ENCODE measurements at regions not wholly inside any gene's neighbourhood (a gene's known extent, or its start where the extent isn't known, plus 50 kb on each side); places are given as distances from the start of the nearest gene placed in this dataset.
A peak's percentile ranks its signal among the peaks of the same experiment; 100 is the strongest.

DNA sequence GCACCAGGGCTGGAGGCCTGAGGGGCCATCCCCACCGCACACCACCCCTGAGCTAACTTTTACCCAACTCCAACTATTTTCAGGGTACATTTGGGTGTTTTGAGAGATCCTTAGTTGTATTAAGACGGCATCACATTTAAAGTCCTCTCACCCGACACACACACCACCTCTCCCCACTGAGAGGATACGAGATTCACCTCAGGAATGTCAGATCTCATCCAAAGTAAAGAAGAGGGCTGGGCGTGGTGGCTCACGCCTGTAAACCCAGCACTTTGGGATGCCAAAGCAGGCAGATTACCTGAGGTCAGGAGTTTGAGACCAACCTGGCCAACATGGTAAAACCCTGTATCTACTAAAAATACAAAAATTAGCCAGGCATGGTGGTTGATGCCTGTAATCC is 88.4 kb downstream of the RBFOX3 start:
- intact Hi-C loops (cut with micrococcal nuclease) = no loop called here
- H3K27me3 ChIP-seq (ENCODE audit: low read length) = peaks cover 100% of the 10 kb centered on the region

DNA sequence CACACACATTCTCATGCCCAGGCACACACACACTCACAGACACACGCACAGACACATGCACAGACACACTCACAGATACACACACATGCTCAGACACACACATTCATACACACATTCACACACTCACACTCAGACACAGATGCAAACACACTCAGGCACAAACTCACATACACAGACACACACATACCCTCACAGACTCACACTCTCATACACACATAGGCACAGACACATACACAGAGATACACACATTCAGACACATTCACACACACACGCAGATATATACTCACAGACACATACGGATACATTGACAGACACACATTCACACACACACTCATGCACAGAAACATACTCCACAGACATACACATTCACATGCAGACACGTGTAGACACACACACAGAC is 89.6 kb downstream of the RBFOX3 start:
- DNase-seq (no peak), ATAC-seq (no peak)
- H3K9me2 ChIP-seq (replicated peaks; ENCODE audit: low read length) = no peaks in the 10 kb centered on the region
- no peak overlapping the region for H3K4me2 ChIP-seq (ENCODE audit: low read length)
- POLR2A ChIA-PET (ENCODE audit: unreplicated experiment) = no interaction called here
- no peaks in the 10 kb centered on the region for H4K20me1 ChIP-seq (ENCODE audit: low read length)
- no peaks in the 10 kb centered on the region for H3F3A ChIP-seq (ENCODE audit: low read length, unreplicated experiment)
- no peak for TF ChIP-seq EZH2 (IDR thresholded peaks at IDR 0.05; ENCODE audit: low read length, unreplicated experiment)
- TF ChIP-seq, protein P1, sequence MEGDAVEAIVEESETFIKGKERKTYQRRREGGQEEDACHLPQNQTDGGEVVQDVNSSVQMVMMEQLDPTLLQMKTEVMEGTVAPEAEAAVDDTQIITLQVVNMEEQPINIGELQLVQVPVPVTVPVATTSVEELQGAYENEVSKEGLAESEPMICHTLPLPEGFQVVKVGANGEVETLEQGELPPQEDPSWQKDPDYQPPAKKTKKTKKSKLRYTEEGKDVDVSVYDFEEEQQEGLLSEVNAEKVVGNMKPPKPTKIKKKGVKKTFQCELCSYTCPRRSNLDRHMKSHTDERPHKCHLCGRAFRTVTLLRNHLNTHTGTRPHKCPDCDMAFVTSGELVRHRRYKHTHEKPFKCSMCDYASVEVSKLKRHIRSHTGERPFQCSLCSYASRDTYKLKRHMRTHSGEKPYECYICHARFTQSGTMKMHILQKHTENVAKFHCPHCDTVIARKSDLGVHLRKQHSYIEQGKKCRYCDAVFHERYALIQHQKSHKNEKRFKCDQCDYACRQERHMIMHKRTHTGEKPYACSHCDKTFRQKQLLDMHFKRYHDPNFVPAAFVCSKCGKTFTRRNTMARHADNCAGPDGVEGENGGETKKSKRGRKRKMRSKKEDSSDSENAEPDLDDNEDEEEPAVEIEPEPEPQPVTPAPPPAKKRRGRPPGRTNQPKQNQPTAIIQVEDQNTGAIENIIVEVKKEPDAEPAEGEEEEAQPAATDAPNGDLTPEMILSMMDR (conservative IDR thresholded peaks at IDR 0.05; ENCODE audit: low read depth, low read length) = no peak
- TF ChIP-seq EZH2phosphoT487 (IDR thresholded peaks at IDR 0.05; ENCODE audit: borderline replicate concordance, low read length) = no peak
- intact Hi-C loops (cut with micrococcal nuclease) = no loop called here
- no peak overlapping the region for H3K9ac ChIP-seq (ENCODE audit: low read length)
- no peaks in the 10 kb centered on the region for H3K4me1 ChIP-seq (ENCODE audit: insufficient read depth, low read length)
- H2AFZ ChIP-seq (ENCODE audit: low read length) = no peak overlapping the region
- H3K4me3 ChIP-seq (ENCODE audit: low read length) = no peak overlapping the region
- BruUV-seq (replicated peaks) = no TSS peak
- no peaks in the 10 kb centered on the region for H3K36me3 ChIP-seq (ENCODE audit: low read depth, low read length)
- no peak overlapping the region for H3K27ac ChIP-seq (ENCODE audit: low read length)
- H3K9me3 ChIP-seq (ENCODE audit: low read length) = no peaks in the 10 kb centered on the region
- peaks cover 100% of the 10 kb centered on the region for H3K27me3 ChIP-seq (ENCODE audit: low read length)
- no peaks in the 10 kb centered on the region for H3K79me2 ChIP-seq (ENCODE audit: low read length)
- CTCF ChIA-PET = no interaction called here

More for the DNA sequence above, 88.4 kb downstream of the RBFOX3 start:
- ChIA-PET CTCF (no interaction called here), POLR2A (ENCODE audit: unreplicated experiment) (no interaction called here)
- H2AFZ ChIP-seq (ENCODE audit: low read length) = no peak overlapping the region
- peak; percentile 23 for DNase-seq
- peak; percentile 53 for ATAC-seq
- TF ChIP-seq EZH2 (IDR thresholded peaks at IDR 0.05; ENCODE audit: low read length, unreplicated experiment) (no peak), EZH2phosphoT487 (IDR thresholded peaks at IDR 0.05; ENCODE audit: borderline replicate concordance, low read length) (no peak)
- TF ChIP-seq, protein P1 (conservative IDR thresholded peaks at IDR 0.05; ENCODE audit: low read depth, low read length) = no peak
- H3F3A ChIP-seq (ENCODE audit: low read length, unreplicated experiment) = no peaks in the 10 kb centered on the region
- no TSS peak for BruUV-seq (replicated peaks)
- no peak overlapping the region for H3K27ac ChIP-seq (ENCODE audit: low read length)
- no peaks in the 10 kb centered on the region for H3K4me1 ChIP-seq (ENCODE audit: insufficient read depth, low read length)
- no peak overlapping the region for H3K9ac ChIP-seq (ENCODE audit: low read length)
- no peaks in the 10 kb centered on the region for H3K79me2 ChIP-seq (ENCODE audit: low read length)
- H3K9me2 ChIP-seq (replicated peaks; ENCODE audit: low read length) = no peaks in the 10 kb centered on the region
- no peak overlapping the region for H3K4me3 ChIP-seq (ENCODE audit: low read length)
- no peak overlapping the region for H3K4me2 ChIP-seq (ENCODE audit: low read length)
- H3K9me3 ChIP-seq (ENCODE audit: low read length) = no peaks in the 10 kb centered on the region
- H4K20me1 ChIP-seq (ENCODE audit: low read length) = no peaks in the 10 kb centered on the region
- no peaks in the 10 kb centered on the region for H3K36me3 ChIP-seq (ENCODE audit: low read depth, low read length)

DNA sequence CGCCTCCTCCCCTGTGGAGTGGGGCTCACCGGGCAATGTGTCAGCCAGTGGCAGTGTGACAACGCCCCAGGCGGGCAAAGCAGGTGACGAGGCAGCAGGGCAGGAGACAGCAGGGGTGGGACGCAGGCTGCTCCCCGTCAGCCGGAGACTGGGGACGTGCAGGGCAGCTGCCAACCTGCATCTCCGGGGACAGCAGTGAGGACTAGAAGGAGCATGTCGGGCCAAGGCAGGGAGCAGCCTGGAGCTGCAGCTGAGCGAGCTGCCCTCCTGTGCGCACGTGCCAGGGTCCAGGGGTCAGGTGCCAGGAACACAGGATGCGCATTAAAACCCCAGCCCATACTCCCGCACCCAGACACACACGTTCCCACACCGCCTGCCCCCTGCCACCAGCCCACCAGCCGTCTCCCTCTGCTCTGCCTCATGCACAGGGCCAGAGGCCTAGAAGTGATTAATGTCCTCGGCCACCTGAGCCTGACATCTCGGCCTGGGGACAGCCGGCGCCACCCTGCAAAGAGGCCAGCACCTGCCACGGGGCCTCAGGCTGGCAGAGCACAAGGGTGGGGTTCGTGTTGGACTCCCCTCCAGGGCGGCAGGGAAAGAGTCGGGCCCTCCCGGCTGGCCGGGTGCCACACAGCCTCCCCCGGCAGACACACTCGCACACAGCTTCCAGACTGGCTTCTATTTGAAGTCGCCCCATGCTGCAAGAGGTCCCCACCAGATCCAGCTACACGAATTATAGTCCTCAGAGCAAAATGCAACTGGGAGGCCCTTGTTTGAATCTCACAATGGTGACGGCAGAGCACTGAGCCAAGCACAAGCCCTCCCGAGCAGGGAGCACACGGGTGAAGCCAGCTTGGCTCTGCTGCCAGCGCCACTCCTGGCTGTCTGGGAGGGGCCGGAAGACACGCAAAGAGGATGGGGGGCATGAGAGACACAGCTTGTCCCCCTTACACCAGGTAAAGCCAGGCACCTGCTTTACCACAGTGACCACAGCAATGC is 90.4 kb downstream of the RBFOX3 start:
- H3F3A ChIP-seq (ENCODE audit: low read length, unreplicated experiment) = no peaks in the 10 kb centered on the region
- intact Hi-C loops (cut with micrococcal nuclease) = no loop called here
- H3K4me3 ChIP-seq (ENCODE audit: low read length) = no peak overlapping the region
- TF ChIP-seq, protein P1 (conservative IDR thresholded peaks at IDR 0.05; ENCODE audit: low read depth, low read length) = no peak
- no peak for TF ChIP-seq EZH2 (IDR thresholded peaks at IDR 0.05; ENCODE audit: low read length, unreplicated experiment)
- TF ChIP-seq EZH2phosphoT487 (IDR thresholded peaks at IDR 0.05; ENCODE audit: borderline replicate concordance, low read length) = no peak
- H3K36me3 ChIP-seq (ENCODE audit: low read depth, low read length) = no peaks in the 10 kb centered on the region
- CTCF ChIA-PET = no interaction called here
- H3K79me2 ChIP-seq (ENCODE audit: low read length) = no peaks in the 10 kb centered on the region
- H3K27me3 ChIP-seq (ENCODE audit: low read length) = peaks cover 100% of the 10 kb centered on the region
- no TSS peak for BruUV-seq (replicated peaks)
- no peaks in the 10 kb centered on the region for H3K4me1 ChIP-seq (ENCODE audit: insufficient read depth, low read length)
- no peak overlapping the region for H2AFZ ChIP-seq (ENCODE audit: low read length)
- no peak overlapping the region for H3K9ac ChIP-seq (ENCODE audit: low read length)
- no peak for ATAC-seq
- POLR2A ChIA-PET (ENCODE audit: unreplicated experiment) = no interaction called here
- no peak overlapping the region for H3K27ac ChIP-seq (ENCODE audit: low read length)
- no peaks in the 10 kb centered on the region for H3K9me3 ChIP-seq (ENCODE audit: low read length)
- no peak for DNase-seq
- no peak overlapping the region for H3K4me2 ChIP-seq (ENCODE audit: low read length)
- no peaks in the 10 kb centered on the region for H3K9me2 ChIP-seq (replicated peaks; ENCODE audit: low read length)
- H4K20me1 ChIP-seq (ENCODE audit: low read length) = no peaks in the 10 kb centered on the region
